Endothelial cell of umbilical vein (primary cell): ENCODE measurements at regions not wholly inside any gene's neighbourhood (a gene's known extent, or its start where the extent isn't known, plus 50 kb on each side); places are given as distances from the start of the nearest gene placed in this dataset.

Source experiments
- BruUV-seq: library from RNA; stranded (reverse); fragments of 400-500 nt; replicated peaks from 2 replicates; lab custom pipeline; 2021; lab: Mats Ljungman, UMichigan
- CTCF ChIA-PET: fragments of 300-600, 350-600 bp; sonication (Branson Sonifier 250); formaldehyde crosslinking; loops from one replicate; lab custom pipeline; 2021; ENCODE audit warnings: antibody characterized with exemption, inconsistent platforms; lab: Charles Lee
- POLR2A ChIA-PET: fragments of 300-600, 350-600 bp; sonication (Branson Sonifier 250); formaldehyde crosslinking; loops from one replicate; lab custom pipeline; 2021; ENCODE audit warnings: antibody characterized with exemption, inconsistent platforms; lab: Charles Lee
- DNase-seq: peaks from one replicate; pipeline ENCODE4 v3.0.0-alpha.2; 2011; ENCODE audit warnings: low read depth, low spot score
- FAIRE-seq: peaks from 2 replicates; lab custom pipeline; 2011; peaks lifted over from hg19 to GRCh38; lab: Jason Lieb, UNC
- H2AFZ ChIP-seq: 2 replicates; pipeline ENCODE4 v1.6.0; 2012; ENCODE audit warnings: low read depth, low read length, control low read depth, inconsistent platforms
- H3K27ac ChIP-seq: 2 replicates; pipeline ENCODE4 v1.5.1; 2011; ENCODE audit warnings: low read depth, mild to moderate bottlenecking, control low read depth, low read length, moderate library complexity; ENCODE audit not compliant: insufficient read depth
- H3K27me3 ChIP-seq, 2 experiments: 2 replicates each; pipeline versions ENCODE4 v1.6.0 to v1.6.1; 2011; ENCODE audit warnings: low read length in 2 of 2, mixed read lengths in 1 of 2; ENCODE audit not compliant: control insufficient read depth in 2 of 2, insufficient read depth in 2 of 2
- H3K36me3 ChIP-seq, 2 experiments: 2 replicates in 1 of 2; 3 replicates in 1 of 2; pipeline ENCODE4 v1.5.1; 2011; ENCODE audit warnings: low read length in 2 of 2, mild to moderate bottlenecking in 1 of 2, moderate library complexity in 1 of 2; ENCODE audit not compliant: control insufficient read depth in 2 of 2, insufficient read depth in 2 of 2; ENCODE audit errors: extremely low read depth in 1 of 2
- H3K4me1 ChIP-seq: 3 replicates; pipeline ENCODE4 v1.5.1; 2011; ENCODE audit warnings: mild to moderate bottlenecking, low read length; ENCODE audit not compliant: control insufficient read depth, insufficient read depth; ENCODE audit errors: extremely low read depth
- H3K4me2 ChIP-seq: 2 replicates; pipeline ENCODE4 v1.6.1; 2011; ENCODE audit warnings: low read length, control low read depth, mixed read lengths; ENCODE audit not compliant: insufficient read depth
- H3K4me3 ChIP-seq, 3 experiments: fragments of 200-600 bp in 1 of 3; sonication (generic), shearing (Covaris generic) in 1 of 3; replicated peaks in 1 of 3; 2 replicates each; pipeline ENCODE4 v1.5.1; 2011 to 2016; ENCODE audit warnings: control low read depth in 3 of 3, low read length in 3 of 3, mild to moderate bottlenecking in 2 of 3, inconsistent platforms in 1 of 3, low read depth in 1 of 3, moderate library complexity in 1 of 3; ENCODE audit not compliant: insufficient read depth in 1 of 3
- H3K79me2 ChIP-seq: 2 replicates; pipeline ENCODE4 v1.6.0; 2012; ENCODE audit warnings: low read length, inconsistent platforms; ENCODE audit not compliant: control insufficient read depth, insufficient read depth
- H3K9ac ChIP-seq: replicated peaks from 2 replicates; pipeline ENCODE3; 2011; ENCODE audit warnings: low read length, control low read depth; ENCODE audit not compliant: insufficient read depth; ENCODE audit errors: extremely low read depth
- H3K9me1 ChIP-seq: replicated peaks from 3 replicates; pipeline ENCODE4 v1.6.0; 2011; ENCODE audit warnings: mild to moderate bottlenecking, low read length; ENCODE audit not compliant: control insufficient read depth, insufficient read depth; ENCODE audit errors: extremely low read depth
- H3K9me3 ChIP-seq: replicated peaks from 2 replicates; pipeline ENCODE4 v1.5.1; 2012; ENCODE audit warnings: low read length, inconsistent platforms; ENCODE audit not compliant: control insufficient read depth, insufficient read depth
- H4K20me1 ChIP-seq: replicated peaks from 2 replicates; pipeline ENCODE3; 2011; ENCODE audit warnings: mild to moderate bottlenecking, low read length; ENCODE audit not compliant: control insufficient read depth, insufficient read depth; ENCODE audit errors: extremely low read depth
- CTCF ChIP-seq, 2 donors: IDR thresholded peaks; 1 replicate in 1 of 2; 2 replicates in 1 of 2; pipeline ENCODE4 v1.5.1; 2011; ENCODE audit warnings: low read length in 2 of 2, mild to moderate bottlenecking in 2 of 2, moderate library complexity in 2 of 2, control low read depth in 1 of 2, inconsistent platforms in 1 of 2, low read depth in 1 of 2; ENCODE audit not compliant: insufficient read depth in 1 of 2; ENCODE audit errors: extremely low read depth in 1 of 2
- EZH2 ChIP-seq: IDR thresholded peaks from 2 replicates; pipeline ENCODE4 v1.6.1; 2012; ENCODE audit warnings: borderline replicate concordance, low read depth, mild to moderate bottlenecking, moderate library complexity, low read length, inconsistent platforms; ENCODE audit not compliant: severe bottlenecking
- FOS ChIP-seq: IDR thresholded peaks from 2 replicates; pipeline ENCODE4 v1.6.1; 2011; ENCODE audit warnings: mild to moderate bottlenecking, low read length, moderate library complexity, borderline replicate concordance; ENCODE audit not compliant: insufficient read depth
- GATA2 ChIP-seq: IDR thresholded peaks from 2 replicates; pipeline ENCODE4 v1.7.0; 2011; ENCODE audit warnings: low read depth, mild to moderate bottlenecking, moderate library complexity, mixed read lengths, low read length; ENCODE audit not compliant: insufficient read length, insufficient read depth
- JUN ChIP-seq: IDR thresholded peaks from 2 replicates; pipeline ENCODE4 v1.6.1; 2011; ENCODE audit warnings: borderline replicate concordance, low read depth; ENCODE audit not compliant: insufficient read length, insufficient read depth
- MAX ChIP-seq: IDR thresholded peaks from 2 replicates; pipeline ENCODE4 v1.6.1; 2011; ENCODE audit not compliant: insufficient read depth, insufficient read length
- MYC ChIP-seq: IDR thresholded peaks from one replicate; pipeline ENCODE4 v1.6.1; 2011; ENCODE audit warnings: mild to moderate bottlenecking, low read depth, low read length
- POLR2A ChIP-seq: IDR thresholded peaks from 2 replicates; pipeline ENCODE4 v1.6.1; 2012; ENCODE audit warnings: low read depth, mild to moderate bottlenecking, control low read depth, low read length
- POLR2AphosphoS5 ChIP-seq: IDR thresholded peaks from 2 replicates; pipeline ENCODE4 v1.6.1; 2012; ENCODE audit warnings: low read depth, mild to moderate bottlenecking, control low read depth, low read length, moderate library complexity; ENCODE audit not compliant: insufficient read depth
- dilution Hi-C: fragments of 300-500 bp; cut with MboI; formaldehyde crosslinking; loops from one replicate; pipeline ENCODE4 v1.15.0; 2019; ENCODE audit warnings: low sequenced_read_pairs; ENCODE audit not compliant: extremely low pct_ligation_motif_present
- intact Hi-C: fragments of 100-400 bp; cut with micrococcal nuclease; formaldehyde crosslinking; loops from one replicate; pipeline ENCODE4 v1.10.0; 2022

- H3K9me3 ChIP-seq: no peaks in the 10 kb centered on the region
- H3K9ac ChIP-seq: no peak overlapping the region
- FAIRE-seq (no peak), DNase-seq (no peak)
- ChIA-PET POLR2A (no interaction called here), CTCF (no interaction called here)
- no peak overlapping the region for H3K4me2 ChIP-seq
- H3K4me3 ChIP-seq: no peak overlapping the region
- H2AFZ ChIP-seq: no peak overlapping the region
- H3K79me2 ChIP-seq: no peaks in the 10 kb centered on the region
- BruUV-seq: no TSS peak
- no peaks in the 10 kb centered on the region for H3K4me1 ChIP-seq
- H3K27me3 ChIP-seq: no peaks in the 10 kb centered on the region
- intact Hi-C loops: no loop called here
- dilution Hi-C loops: no loop called here
- H4K20me1 ChIP-seq: no peaks in the 10 kb centered on the region
- TF ChIP-seq POLR2A: no peak
- TF ChIP-seq FOS: no peak
- TF ChIP-seq JUN: no peak
- TF ChIP-seq MYC: no peak
- no peak for TF ChIP-seq POLR2AphosphoS5
- TF ChIP-seq EZH2: no peak
- TF ChIP-seq MAX: no peak
- TF ChIP-seq CTCF (IDR thresholded peaks at IDR 0.05; ENCODE audit: extremely low read depth in 1 of 2, insufficient read depth in 1 of 2, low read depth in 1 of 2, low read length in 2 of 2): no peak
- TF ChIP-seq GATA2: no peak
- H3K36me3 ChIP-seq: no peaks in the 10 kb centered on the region
- H3K9me1 ChIP-seq: no peaks in the 10 kb centered on the region
- no peak overlapping the region for H3K27ac ChIP-seq
Measured at GRCh38 chr13:67410645-67411044, 180.5 kb upstream of the PCDH9 start.
